Nephron progenitor cell (in vitro differentiated cells): ENCODE measurements at regions not wholly inside any gene's neighbourhood (a gene's known extent, or its start where the extent isn't known, plus 50 kb on each side); places are given as distances from the start of the nearest gene placed in this dataset.

ENCODE experiments used
- DNase-seq: peaks from one replicate; pipeline ENCODE4 v3.0.0; 2021
- H3K27ac Mint-ChIP-seq: 2 replicates; pipeline ENCODE4 v1.8.0; 2021; ENCODE audit warnings: mild to moderate bottlenecking, moderate library complexity, mixed read lengths
- H3K27me3 Mint-ChIP-seq: 2 replicates; pipeline ENCODE4 v1.8.0; 2021; ENCODE audit warnings: mild to moderate bottlenecking, low read depth, mixed read lengths; ENCODE audit not compliant: poor library complexity
- H3K36me3 Mint-ChIP-seq: 2 replicates; pipeline ENCODE4 v1.8.0; 2021; ENCODE audit warnings: low read depth, mixed read lengths
- H3K4me1 Mint-ChIP-seq: 2 replicates; pipeline ENCODE4 v1.8.0; 2021; ENCODE audit warnings: mixed read lengths
- H3K4me3 Mint-ChIP-seq: 2 replicates; pipeline ENCODE4 v1.8.0; 2021; ENCODE audit warnings: mild to moderate bottlenecking, moderate library complexity, mixed read lengths
- H3K9me3 Mint-ChIP-seq: 2 replicates; pipeline ENCODE4 v1.8.0; 2021; ENCODE audit warnings: mild to moderate bottlenecking, moderate library complexity, mixed read lengths
- TF ChIP-seq, protein P1 (sequence below): fragments of 200-600 bp; sonication (generic); IDR thresholded peaks from 2 replicates; pipeline ENCODE4 v1.5.0; 2021; ENCODE audit warnings: antibody characterized with exemption

DNA sequence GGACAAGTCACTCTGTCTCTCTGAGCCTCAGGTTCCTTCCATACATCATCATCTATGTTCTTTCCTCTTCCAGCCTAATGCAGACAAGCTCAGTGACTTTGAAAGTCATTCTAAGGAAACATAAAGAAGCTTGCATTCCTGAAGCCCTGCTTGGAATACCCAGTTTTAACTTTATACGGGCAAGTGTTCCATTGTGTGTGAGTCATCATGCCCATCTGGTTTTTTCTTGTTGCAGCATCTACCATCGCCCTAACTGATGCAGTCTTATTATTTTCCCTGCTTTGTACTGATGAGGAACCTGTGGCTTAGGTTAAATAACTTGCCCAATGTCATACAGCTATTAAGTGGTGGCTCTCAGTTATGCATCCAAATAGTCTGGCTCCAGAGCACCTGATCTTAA, 177.9 kb upstream of the RAI2 start:
- no peak overlapping the region for H3K27ac Mint-ChIP-seq
- H3K27me3 Mint-ChIP-seq = no peaks in the 10 kb centered on the region
- no peak overlapping the region for H3K4me3 Mint-ChIP-seq
- peaks cover 13% of the 10 kb centered on the region for H3K9me3 Mint-ChIP-seq
- TF ChIP-seq, protein P1, sequence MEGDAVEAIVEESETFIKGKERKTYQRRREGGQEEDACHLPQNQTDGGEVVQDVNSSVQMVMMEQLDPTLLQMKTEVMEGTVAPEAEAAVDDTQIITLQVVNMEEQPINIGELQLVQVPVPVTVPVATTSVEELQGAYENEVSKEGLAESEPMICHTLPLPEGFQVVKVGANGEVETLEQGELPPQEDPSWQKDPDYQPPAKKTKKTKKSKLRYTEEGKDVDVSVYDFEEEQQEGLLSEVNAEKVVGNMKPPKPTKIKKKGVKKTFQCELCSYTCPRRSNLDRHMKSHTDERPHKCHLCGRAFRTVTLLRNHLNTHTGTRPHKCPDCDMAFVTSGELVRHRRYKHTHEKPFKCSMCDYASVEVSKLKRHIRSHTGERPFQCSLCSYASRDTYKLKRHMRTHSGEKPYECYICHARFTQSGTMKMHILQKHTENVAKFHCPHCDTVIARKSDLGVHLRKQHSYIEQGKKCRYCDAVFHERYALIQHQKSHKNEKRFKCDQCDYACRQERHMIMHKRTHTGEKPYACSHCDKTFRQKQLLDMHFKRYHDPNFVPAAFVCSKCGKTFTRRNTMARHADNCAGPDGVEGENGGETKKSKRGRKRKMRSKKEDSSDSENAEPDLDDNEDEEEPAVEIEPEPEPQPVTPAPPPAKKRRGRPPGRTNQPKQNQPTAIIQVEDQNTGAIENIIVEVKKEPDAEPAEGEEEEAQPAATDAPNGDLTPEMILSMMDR = no peak
- no peaks in the 10 kb centered on the region for H3K36me3 Mint-ChIP-seq
- no peaks in the 10 kb centered on the region for H3K4me1 Mint-ChIP-seq
- DNase-seq = no peak

DNA sequence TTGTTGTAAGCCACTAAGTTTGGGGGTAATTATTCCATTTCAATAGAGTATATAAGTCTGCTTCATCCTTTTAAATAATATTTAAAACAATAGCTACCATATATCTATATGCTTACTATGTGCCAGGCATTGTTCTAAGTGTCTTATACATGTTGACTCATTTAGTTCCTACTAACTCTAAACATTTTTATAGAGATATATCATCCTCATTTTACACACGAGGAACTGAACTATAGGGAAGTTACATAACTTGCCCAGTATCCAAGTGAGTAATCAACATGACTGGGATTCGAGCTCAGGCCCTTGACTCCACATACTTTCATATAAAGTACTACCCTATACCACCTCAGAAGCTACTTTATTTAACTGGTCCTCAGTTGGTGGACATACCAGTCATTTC, 175.3 kb upstream of the RAI2 start:
- DNase-seq = no peak
- no peaks in the 10 kb centered on the region for H3K4me1 Mint-ChIP-seq
- no peaks in the 10 kb centered on the region for H3K27me3 Mint-ChIP-seq
- H3K4me3 Mint-ChIP-seq = no peak overlapping the region
- H3K9me3 Mint-ChIP-seq = peaks cover 19% of the 10 kb centered on the region
- no peaks in the 10 kb centered on the region for H3K36me3 Mint-ChIP-seq
- TF ChIP-seq, protein P1 = no peak
- no peak overlapping the region for H3K27ac Mint-ChIP-seq

DNA sequence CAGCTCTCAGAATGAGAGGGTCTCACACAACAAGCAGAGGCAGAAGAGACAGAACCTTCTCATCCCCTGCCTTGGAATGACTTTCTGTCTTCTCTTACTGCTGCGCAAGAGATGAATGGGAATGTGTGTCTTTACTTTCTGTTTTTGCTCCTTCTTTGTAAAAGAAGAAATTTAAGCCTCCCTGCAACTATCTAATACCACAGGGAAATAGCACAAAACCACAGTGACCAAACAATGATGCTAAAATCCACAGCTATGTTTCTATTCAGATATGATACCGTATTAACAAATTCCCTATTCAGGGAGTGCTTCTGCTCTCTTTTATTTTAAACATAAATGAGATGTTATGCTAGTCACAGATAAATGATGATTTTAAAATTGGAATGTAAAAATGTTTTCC, 173.8 kb upstream of the RAI2 start:
- H3K36me3 Mint-ChIP-seq = peaks cover 7% of the 10 kb centered on the region
- DNase-seq = no peak
- no peaks in the 10 kb centered on the region for H3K4me1 Mint-ChIP-seq
- H3K4me3 Mint-ChIP-seq = no peak overlapping the region
- no peaks in the 10 kb centered on the region for H3K27me3 Mint-ChIP-seq
- H3K9me3 Mint-ChIP-seq = peaks cover 28% of the 10 kb centered on the region
- TF ChIP-seq, protein P1 = no peak
- H3K27ac Mint-ChIP-seq = no peak overlapping the region

DNA sequence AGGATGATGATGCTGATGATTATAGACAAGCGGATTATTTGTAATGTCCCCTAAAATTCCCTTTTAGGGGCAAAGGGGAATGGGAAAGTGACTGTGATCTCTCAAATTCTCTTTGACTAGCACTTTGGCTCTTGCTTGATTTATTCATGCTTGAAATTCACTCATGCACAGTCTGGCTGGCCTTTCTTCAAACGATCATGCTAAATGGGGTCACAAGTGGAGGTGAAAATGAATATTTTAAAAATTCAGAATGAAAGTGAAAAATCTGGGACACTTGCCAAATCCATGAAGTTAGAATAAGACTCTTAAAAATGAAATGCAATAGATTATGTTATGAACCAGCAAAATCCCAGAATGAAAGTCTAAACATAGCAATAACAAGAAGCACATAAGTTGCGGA, 173.4 kb upstream of the RAI2 start:
- H3K27me3 Mint-ChIP-seq = no peaks in the 10 kb centered on the region
- H3K36me3 Mint-ChIP-seq = peaks cover 7% of the 10 kb centered on the region
- no peak for DNase-seq
- TF ChIP-seq, protein P1 = no peak
- no peak overlapping the region for H3K27ac Mint-ChIP-seq
- no peak overlapping the region for H3K4me3 Mint-ChIP-seq
- H3K4me1 Mint-ChIP-seq = no peaks in the 10 kb centered on the region
- peaks cover 32% of the 10 kb centered on the region for H3K9me3 Mint-ChIP-seq

DNA sequence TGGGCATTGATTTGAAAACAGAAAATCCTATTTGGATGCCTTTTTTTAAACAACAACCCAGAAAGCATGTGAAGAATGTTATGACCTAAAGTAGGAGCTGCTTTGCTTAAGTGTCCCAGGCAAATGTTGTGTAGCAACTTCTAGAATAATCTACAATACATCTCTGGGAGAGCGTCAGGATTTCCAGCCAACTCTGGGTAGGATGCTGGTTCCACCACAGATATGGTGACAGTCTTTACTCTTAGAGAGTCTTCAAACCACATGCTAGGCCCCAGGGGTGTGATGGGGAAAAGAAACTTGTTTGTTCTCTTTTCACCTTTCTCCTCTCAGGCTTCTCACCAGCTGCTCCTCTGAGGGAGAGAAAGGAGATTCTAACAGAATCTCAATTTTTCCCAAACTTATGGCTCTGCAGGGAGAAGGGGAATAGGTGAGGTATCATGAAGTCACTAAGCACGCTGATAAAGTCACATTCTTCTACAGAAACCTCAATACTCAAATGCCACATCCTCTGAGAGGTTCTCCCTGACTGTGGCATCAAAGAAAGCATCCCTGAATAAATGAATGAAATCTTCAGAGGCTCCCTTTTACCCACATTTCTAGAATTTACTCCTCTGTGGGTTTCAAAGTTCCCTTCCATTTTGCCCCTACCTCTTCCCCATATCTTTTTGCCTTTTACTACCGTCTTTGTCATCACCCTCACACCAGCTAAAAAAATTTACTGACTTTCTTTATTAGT, 171.6 kb upstream of the RAI2 start:
- H3K36me3 Mint-ChIP-seq = peaks cover 13% of the 10 kb centered on the region

More for the DNA sequence above, 171.6 kb upstream of the RAI2 start:
- no peak overlapping the region for H3K27ac Mint-ChIP-seq
- no peak overlapping the region for H3K4me3 Mint-ChIP-seq
- H3K4me1 Mint-ChIP-seq = peaks cover 6% of the 10 kb centered on the region
- TF ChIP-seq, protein P1 = no peak
- DNase-seq = no peak
- peaks cover 39% of the 10 kb centered on the region for H3K9me3 Mint-ChIP-seq
- no peaks in the 10 kb centered on the region for H3K27me3 Mint-ChIP-seq
